ENCODE measurements at regions not wholly inside any gene's neighbourhood (a gene's known extent, or its start where the extent isn't known, plus 50 kb on each side); places are given as distances from the start of the nearest gene placed in this dataset.
"Not testable (repeated sequence)": the region's sequence is repeated elsewhere in the genome, so short reads cannot be mapped to it uniquely, and the experiment has no call there.

- no peak for DNase-seq
Observed at GRCh38 chr2:118604811-118605210, 242.6 kb downstream of the EN1 start.

GRCh38 chr2:118604371-118604770, 243.1 kb downstream of the EN1 start:
- no peak for DNase-seq

- no peak for DNase-seq
Observed at GRCh38 chr2:118599141-118599540, 248.3 kb downstream of the EN1 start.

GRCh38 chr2:118596620-118597019, 250.8 kb downstream of the EN1 start:
- DNase-seq: no peak

GRCh38 chr2:118593257-118593656, 254.2 kb downstream of the EN1 start:
- DNase-seq: no peak

GRCh38 chr2:118591223-118591622, 256.2 kb downstream of the EN1 start:
- DNase-seq: no peak

- DNase-seq: no peak
Observed at GRCh38 chr2:118589721-118590120, 257.7 kb downstream of the EN1 start.

GRCh38 chr2:118588850-118589249, 258.6 kb downstream of the EN1 start:
- no peak for DNase-seq

- DNase-seq: no peak
Observed at GRCh38 chr2:118586312-118586711, 261.1 kb downstream of the EN1 start.

GRCh38 chr2:118584877-118585276, 262.6 kb downstream of the EN1 start:
- no peak for DNase-seq

GRCh38 chr2:118584062-118584749, 263.2 kb downstream of the EN1 start:
- no peak for DNase-seq

- no peak for DNase-seq
Observed at GRCh38 chr2:118582058-118582457, 265.4 kb downstream of the EN1 start.

GRCh38 chr2:118580651-118581050, 266.8 kb downstream of the EN1 start:
- DNase-seq: no peak

GRCh38 chr2:118580107-118580506, 267.3 kb downstream of the EN1 start:
- no peak for DNase-seq

- DNase-seq: no peak
Observed at GRCh38 chr2:118577202-118577601, 270.2 kb downstream of the EN1 start.

GRCh38 chr2:118576109-118576855, 271.2 kb downstream of the EN1 start:
- DNase-seq: no peak

- DNase-seq: not testable (repeated sequence)
Observed at GRCh38 chr2:118572380-118572779, 275.1 kb downstream of the EN1 start.

- no peak for DNase-seq
Observed at GRCh38 chr2:118569876-118570535, 277.4 kb downstream of the EN1 start.

- no peak for DNase-seq
Observed at GRCh38 chr2:118568700-118569099, 278.7 kb downstream of the EN1 start.

GRCh38 chr2:118565786-118566540, 281.5 kb downstream of the EN1 start:
- no peak for DNase-seq

- no peak for DNase-seq
Observed at GRCh38 chr2:118565301-118565700, 282.1 kb downstream of the EN1 start.

- DNase-seq: no peak
Observed at GRCh38 chr2:118562144-118562543, 285.3 kb downstream of the EN1 start.

- DNase-seq: no peak
Observed at GRCh38 chr2:118558846-118559245, 288.6 kb downstream of the EN1 start.
